ENCODE measurements at regions not wholly inside any gene's neighbourhood (a gene's known extent, or its start where the extent isn't known, plus 50 kb on each side); places are given as distances from the start of the nearest gene placed in this dataset.
A peak's percentile ranks its signal among the peaks of the same experiment; 100 is the strongest.

DNA sequence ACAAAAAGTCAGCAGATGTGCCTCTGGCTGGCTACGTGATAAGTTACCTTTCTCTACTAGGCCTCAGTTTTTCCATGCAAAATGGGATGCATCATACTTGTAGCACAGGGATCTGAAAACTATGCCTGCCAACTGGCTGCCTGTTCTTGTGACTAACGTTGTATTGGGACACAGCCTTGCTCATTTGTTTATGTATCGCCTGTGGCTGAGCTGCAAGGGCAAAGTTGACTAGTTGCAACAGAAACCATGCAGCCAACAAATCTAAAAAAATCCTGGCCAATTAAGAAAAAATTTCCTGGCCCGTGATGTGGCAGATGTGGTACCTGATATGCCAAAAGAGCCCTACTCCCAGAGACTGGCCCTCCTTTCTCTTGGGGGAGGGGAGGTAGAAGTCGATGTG lies 131.3 kb downstream of the SEC61B start:
- Histone ChIP-seq H3K4me1 (peaks cover 0 to 13% (median 0%) of the 10 kb centered on the region in 4 donors), H3K27ac (peak overlapping the region in 4 of 5 donors; percentile 45 to 60 (median 60)), H3K9me3 (no peaks in the 10 kb centered on the region), H3K27me3 (peaks cover 0 to under 1% (median 0%) of the 10 kb centered on the region in 3 donors), H3K36me3 (no peaks in the 10 kb centered on the region), H3K4me3 (no peak overlapping the region)
- TF ChIP-seq EP300 (IDR thresholded peaks at IDR 0.05): no peak
- peak; percentile 16 to 69 (median 56) for TF ChIP-seq POLR2AphosphoS5 (IDR thresholded peaks at IDR 0.05)
- TF ChIP-seq, protein P1, sequence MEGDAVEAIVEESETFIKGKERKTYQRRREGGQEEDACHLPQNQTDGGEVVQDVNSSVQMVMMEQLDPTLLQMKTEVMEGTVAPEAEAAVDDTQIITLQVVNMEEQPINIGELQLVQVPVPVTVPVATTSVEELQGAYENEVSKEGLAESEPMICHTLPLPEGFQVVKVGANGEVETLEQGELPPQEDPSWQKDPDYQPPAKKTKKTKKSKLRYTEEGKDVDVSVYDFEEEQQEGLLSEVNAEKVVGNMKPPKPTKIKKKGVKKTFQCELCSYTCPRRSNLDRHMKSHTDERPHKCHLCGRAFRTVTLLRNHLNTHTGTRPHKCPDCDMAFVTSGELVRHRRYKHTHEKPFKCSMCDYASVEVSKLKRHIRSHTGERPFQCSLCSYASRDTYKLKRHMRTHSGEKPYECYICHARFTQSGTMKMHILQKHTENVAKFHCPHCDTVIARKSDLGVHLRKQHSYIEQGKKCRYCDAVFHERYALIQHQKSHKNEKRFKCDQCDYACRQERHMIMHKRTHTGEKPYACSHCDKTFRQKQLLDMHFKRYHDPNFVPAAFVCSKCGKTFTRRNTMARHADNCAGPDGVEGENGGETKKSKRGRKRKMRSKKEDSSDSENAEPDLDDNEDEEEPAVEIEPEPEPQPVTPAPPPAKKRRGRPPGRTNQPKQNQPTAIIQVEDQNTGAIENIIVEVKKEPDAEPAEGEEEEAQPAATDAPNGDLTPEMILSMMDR (IDR thresholded peaks at IDR 0.05): no peak
- TF ChIP-seq POLR2A (IDR thresholded peaks at IDR 0.05): no peak
- WGBS, 5 donors: 51 to 69% (median 66%) methylated on average over 5 of the region's 5 CpGs
- intact Hi-C loops (cut with DNase I; ENCODE audit: low total_unique reads): no loop called here
- no peak for DNase-seq

DNA sequence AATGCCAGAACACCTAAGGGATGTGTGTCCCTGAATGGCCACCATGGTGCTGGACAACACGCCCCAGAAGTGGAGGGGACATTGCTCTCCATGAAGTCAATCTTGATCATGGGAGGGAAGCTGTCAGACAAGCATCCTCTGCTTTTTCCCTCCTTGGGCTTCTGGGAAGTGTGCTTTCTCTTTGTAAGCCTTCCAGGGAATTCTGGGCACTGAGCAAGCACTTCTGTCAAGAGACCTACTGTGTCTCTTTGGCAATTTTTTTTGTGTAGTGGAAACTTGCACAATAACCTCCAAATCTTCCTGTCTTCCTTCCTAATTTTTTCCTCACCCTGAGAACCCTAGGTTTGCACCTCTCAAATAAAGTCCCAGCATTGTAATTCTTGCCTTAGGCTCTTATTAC lies 132.0 kb downstream of the SEC61B start:
- Histone ChIP-seq H3K9me3 (no peaks in the 10 kb centered on the region), H3K4me1 (peaks cover 0 to 13% (median 0%) of the 10 kb centered on the region in 4 donors), H3K27me3 (peaks cover 0 to 8% (median 0%) of the 10 kb centered on the region in 3 donors), H3K4me3 (no peak overlapping the region), H3K27ac (peak overlapping the region in 3 of 5 donors; percentile 26 to 44 (median 28)), H3K36me3 (no peaks in the 10 kb centered on the region)
- intact Hi-C loops (cut with DNase I; ENCODE audit: low total_unique reads): no loop called here
- no peak for TF ChIP-seq POLR2A (IDR thresholded peaks at IDR 0.05)
- TF ChIP-seq, protein P1 (IDR thresholded peaks at IDR 0.05): no peak
- TF ChIP-seq POLR2AphosphoS5 (IDR thresholded peaks at IDR 0.05): no peak
- TF ChIP-seq EP300 (IDR thresholded peaks at IDR 0.05): no peak
- no peak for DNase-seq
- WGBS, 5 donors: 70 to 95% (median 90%) methylated on average over 1 of the region's 1 CpG

DNA sequence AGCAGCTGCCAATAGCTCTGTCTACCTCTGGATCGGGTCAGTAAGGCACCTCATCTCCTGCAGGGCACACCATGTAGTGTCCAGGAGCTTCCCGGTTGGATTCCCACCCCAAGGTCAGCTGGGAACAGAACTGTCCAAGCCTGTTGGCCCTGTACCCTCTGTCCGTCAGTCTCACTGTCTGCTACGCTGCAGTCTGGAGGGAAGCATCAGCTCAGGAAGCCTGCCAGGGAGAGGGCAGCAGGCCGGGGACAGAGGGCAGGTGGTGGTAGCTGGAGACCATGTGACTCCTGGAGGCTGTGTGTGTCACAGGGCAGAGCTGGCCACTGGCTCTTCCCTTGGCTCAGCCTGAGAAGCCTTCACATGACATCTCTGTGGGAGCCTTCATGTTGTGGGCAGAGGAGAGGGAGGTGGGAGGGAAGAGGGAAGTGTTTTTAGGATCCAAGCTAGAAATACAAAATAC lies 134.5 kb downstream of the SEC61B start:
- H3K9me3 ChIP-seq: no peaks in the 10 kb centered on the region
- peaks cover 0 to 32% (median 0%) of the 10 kb centered on the region in 3 donors for H3K27me3 ChIP-seq
- no peak overlapping the region for H3K4me3 ChIP-seq
- TF ChIP-seq POLR2A (IDR thresholded peaks at IDR 0.05) (no peak), POLR2AphosphoS5 (IDR thresholded peaks at IDR 0.05) (no peak), EP300 (IDR thresholded peaks at IDR 0.05) (no peak)
- TF ChIP-seq, protein P1 (IDR thresholded peaks at IDR 0.05): no peak
- no peaks in the 10 kb centered on the region for H3K36me3 ChIP-seq
- peaks cover 0 to 15% (median 0%) of the 10 kb centered on the region in 4 donors for H3K4me1 ChIP-seq
- no peak for DNase-seq
- WGBS, 5 donors: 73 to 81% (median 75%) methylated on average over 5 of the region's 5 CpGs
- peak overlapping the region in 1 of 5 donors; percentile 13 for H3K27ac ChIP-seq
- intact Hi-C loops (cut with DNase I; ENCODE audit: low total_unique reads): no loop called here

DNA sequence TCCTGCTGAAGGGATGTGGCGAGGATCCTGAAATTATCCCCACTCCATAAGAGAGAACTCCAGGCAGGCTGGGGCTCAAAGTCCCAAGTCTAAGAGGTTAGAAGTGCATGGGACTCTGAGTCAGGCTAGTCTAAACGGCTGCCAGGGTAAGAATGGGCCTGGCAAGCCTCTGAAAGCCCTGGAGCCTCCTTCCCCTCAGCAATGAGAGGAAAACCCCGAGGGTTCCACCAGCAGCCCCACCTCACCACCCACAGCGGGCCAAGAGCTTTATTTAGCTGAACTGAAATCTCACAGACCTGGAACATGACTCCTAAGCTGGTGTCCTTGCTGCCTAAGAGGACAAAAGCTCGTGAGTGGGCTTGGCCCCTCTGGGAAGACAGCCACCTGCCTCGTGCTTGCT lies 135.5 kb downstream of the SEC61B start:
- H3K36me3 ChIP-seq: no peaks in the 10 kb centered on the region
- no peak for DNase-seq
- no peak overlapping the region for H3K4me3 ChIP-seq
- no peak overlapping the region for H3K27ac ChIP-seq
- TF ChIP-seq POLR2AphosphoS5 (IDR thresholded peaks at IDR 0.05) (no peak), POLR2A (IDR thresholded peaks at IDR 0.05) (no peak), EP300 (IDR thresholded peaks at IDR 0.05) (no peak)
- TF ChIP-seq, protein P1 (IDR thresholded peaks at IDR 0.05): no peak
- intact Hi-C loops (cut with DNase I; ENCODE audit: low total_unique reads): no loop called here
- peaks cover 0 to 23% (median 0%) of the 10 kb centered on the region in 4 donors for H3K4me1 ChIP-seq
- H3K9me3 ChIP-seq: no peaks in the 10 kb centered on the region
- peaks cover 0 to 37% (median 0%) of the 10 kb centered on the region in 3 donors for H3K27me3 ChIP-seq
- WGBS, 5 donors: 41 to 56% (median 49%) methylated on average over 6 of the region's 6 CpGs
